DOHH2 (cell line): ENCODE measurements at regions not wholly inside any gene's neighbourhood (a gene's known extent, or its start where the extent isn't known, plus 50 kb on each side); places are given as distances from the start of the nearest gene placed in this dataset.

ENCODE experiments used
- H3F3A ChIP-seq: fragments of 200-600 bp; sonication (generic), shearing (Covaris generic); 2 replicates; pipeline ENCODE4 v1.6.0; 2016; ENCODE audit warnings: antibody characterized with exemption, mild to moderate bottlenecking; ENCODE audit not compliant: control insufficient read depth, insufficient read depth
- H3K27ac ChIP-seq: fragments of 200-600 bp; sonication (generic); 2 replicates; pipeline ENCODE4 v1.5.1; 2014; ENCODE audit warnings: low read depth, mild to moderate bottlenecking, low read length, moderate library complexity
- H3K27me3 ChIP-seq: fragments of 200-600 bp; sonication (generic); 2 replicates; pipeline ENCODE4 v1.6.1; 2014; ENCODE audit warnings: mild to moderate bottlenecking, low read length, mixed read lengths; ENCODE audit not compliant: control insufficient read depth
- H3K36me3 ChIP-seq: fragments of 200-600 bp; sonication (generic); 2 replicates; pipeline ENCODE4 v1.6.1; 2014; ENCODE audit warnings: mild to moderate bottlenecking, low read length, moderate library complexity, mixed read lengths; ENCODE audit not compliant: control insufficient read depth
- H3K4me1 ChIP-seq: fragments of 200-600 bp; sonication (generic); 2 replicates; pipeline ENCODE4 v1.6.1; 2014; ENCODE audit warnings: mild to moderate bottlenecking, low read length, mixed read lengths; ENCODE audit not compliant: control insufficient read depth
- H3K4me2 ChIP-seq: fragments of 200-600 bp; sonication (generic); 2 replicates; pipeline ENCODE4 v1.6.0; 2014; ENCODE audit warnings: mild to moderate bottlenecking, low read length, moderate library complexity
- H3K4me3 ChIP-seq: fragments of 200-600 bp; sonication (generic); 2 replicates; pipeline ENCODE4 v1.5.1; 2014; ENCODE audit warnings: mild to moderate bottlenecking, low read length, mixed read lengths
- H3K79me2 ChIP-seq: fragments of 200-600 bp; sonication (generic); 2 replicates; pipeline ENCODE4 v1.6.1; 2014; ENCODE audit warnings: mild to moderate bottlenecking, low read length, mixed read lengths; ENCODE audit not compliant: control insufficient read depth
- H3K9me2 ChIP-seq: fragments of 200-600 bp; sonication (generic); replicated peaks from 2 replicates; pipeline ENCODE4 v1.6.1; 2014; ENCODE audit warnings: mild to moderate bottlenecking, low read length, mixed read lengths; ENCODE audit not compliant: control insufficient read depth
- H3K9me3 ChIP-seq: fragments of 200-600 bp; sonication (generic); 2 replicates; pipeline ENCODE4 v1.6.1; 2014; ENCODE audit warnings: antibody characterized with exemption, low read length, mixed read lengths; ENCODE audit not compliant: control insufficient read depth, insufficient read depth
- H4K20me1 ChIP-seq: fragments of 200-600 bp; sonication (generic); 2 replicates; pipeline ENCODE4 v1.6.0; 2014; ENCODE audit warnings: low read depth, mild to moderate bottlenecking, antibody characterized with exemption, low read length, moderate library complexity; ENCODE audit not compliant: control insufficient read depth, insufficient read depth
- CTCF ChIP-seq: fragments of 200-600 bp; sonication (generic); IDR thresholded peaks from one replicate; pipeline ENCODE4 v1.5.1; 2014; ENCODE audit warnings: antibody characterized with exemption, mild to moderate bottlenecking, low read depth, low read length; ENCODE audit not compliant: poor library complexity, severe bottlenecking
- EZH2phosphoT487 ChIP-seq: fragments of 200-600 bp; sonication (generic); IDR thresholded peaks from 2 replicates; pipeline ENCODE4 v1.6.1; 2017; ENCODE audit warnings: borderline replicate concordance, mild to moderate bottlenecking, antibody characterized with exemption, low read length, moderate library complexity, mixed read lengths

DNA sequence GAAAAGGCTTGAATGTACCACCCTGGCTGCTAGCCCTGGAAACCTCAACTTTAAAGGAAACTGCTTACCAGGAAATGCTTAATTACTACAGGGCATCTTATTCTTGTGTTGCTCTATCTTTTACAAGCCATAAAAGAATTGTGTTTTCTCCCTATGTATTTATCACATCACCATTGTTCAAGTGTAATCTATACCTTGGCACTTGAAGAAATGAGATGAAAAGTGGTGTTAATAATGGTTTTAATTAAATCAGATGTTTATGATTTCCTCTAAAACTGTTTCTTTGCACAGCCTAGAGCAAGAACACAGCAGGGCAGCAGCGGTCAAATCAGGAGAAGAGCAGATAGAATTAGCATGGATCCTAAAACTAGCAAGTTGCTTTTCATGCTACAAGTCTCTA is 131.8 kb upstream of the RGMB start:
- H3K4me1 ChIP-seq, result no peaks in the 10 kb centered on the region
- no peak overlapping the region for H3K27ac ChIP-seq

GRCh38 chr5:98643569-98643968 is 129.9 kb upstream of the RGMB start:
- Histone ChIP-seq H3K27me3 (no peaks in the 10 kb centered on the region), H3K9me2 (no peaks in the 10 kb centered on the region), H3K9me3 (no peaks in the 10 kb centered on the region), H3F3A (no peaks in the 10 kb centered on the region), H3K36me3 (no peaks in the 10 kb centered on the region), H3K4me1 (no peaks in the 10 kb centered on the region), H3K27ac (no peak overlapping the region), H4K20me1 (no peaks in the 10 kb centered on the region), H3K79me2 (no peaks in the 10 kb centered on the region), H3K4me2 (no peak overlapping the region), H3K4me3 (no peak overlapping the region)
- TF ChIP-seq CTCF (no peak), EZH2phosphoT487 (no peak)

More for the DNA sequence above, 131.8 kb upstream of the RGMB start:
- Histone ChIP-seq H3K79me2 (no peaks in the 10 kb centered on the region), H3K36me3 (no peaks in the 10 kb centered on the region), H3K4me2 (no peak overlapping the region), H3K27me3 (no peaks in the 10 kb centered on the region), H3K4me3 (no peak overlapping the region), H4K20me1 (no peaks in the 10 kb centered on the region), H3K9me2 (no peaks in the 10 kb centered on the region), H3K9me3 (no peaks in the 10 kb centered on the region), H3F3A (no peaks in the 10 kb centered on the region)
- TF ChIP-seq EZH2phosphoT487 (no peak), CTCF (no peak)

GRCh38 chr5:98651715-98652114 is 121.7 kb upstream of the RGMB start:
- no peaks in the 10 kb centered on the region for H3K27me3 ChIP-seq
- H3K27ac ChIP-seq, result no peak overlapping the region
- no peaks in the 10 kb centered on the region for H3K79me2 ChIP-seq
- no peaks in the 10 kb centered on the region for H3K9me2 ChIP-seq
- H3K4me3 ChIP-seq, result no peak overlapping the region
- no peak overlapping the region for H3K4me2 ChIP-seq
- H3K4me1 ChIP-seq, result no peaks in the 10 kb centered on the region
- no peaks in the 10 kb centered on the region for H3F3A ChIP-seq
- H3K9me3 ChIP-seq, result no peaks in the 10 kb centered on the region
- no peaks in the 10 kb centered on the region for H4K20me1 ChIP-seq
- no peaks in the 10 kb centered on the region for H3K36me3 ChIP-seq
- no peak for TF ChIP-seq CTCF
- no peak for TF ChIP-seq EZH2phosphoT487
